ENCODE measurements at regions not wholly inside any gene's neighbourhood (a gene's known extent, or its start where the extent isn't known, plus 50 kb on each side); places are given as distances from the start of the nearest gene placed in this dataset.

DNA sequence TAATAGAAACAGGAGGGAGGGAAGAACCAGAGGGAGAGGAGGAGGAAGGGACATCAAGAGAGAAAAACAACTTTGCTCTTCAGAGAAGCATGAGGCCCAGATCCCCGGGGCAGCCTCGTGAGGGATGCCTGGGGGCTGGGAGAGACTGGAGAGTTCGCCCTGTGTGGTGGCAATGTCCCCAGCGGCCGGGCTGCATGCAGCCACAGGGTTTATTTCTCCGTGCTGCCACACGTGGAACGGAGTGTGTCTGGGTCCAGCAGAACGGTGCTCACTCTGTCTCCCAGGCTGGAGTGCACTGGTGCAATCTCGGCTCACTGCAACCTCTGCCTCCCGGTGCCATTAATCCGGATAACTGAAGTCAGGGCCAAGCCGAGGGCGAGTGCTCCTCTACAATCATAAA lies 257.7 kb downstream of the ACTR3B start:
- H3K9me3 ChIP-seq = no peaks in the 10 kb centered on the region
- WGBS (ENCODE audit: insufficient coverage, low coverage, low lambda C conversion rate, missing lambda C conversion rate) = 32% methylated on average over 2 of the region's 14 CpGs
- no peaks in the 10 kb centered on the region for H3K27me3 ChIP-seq
- H3K36me3 ChIP-seq = no peaks in the 10 kb centered on the region
- DNase-seq (no peak), ATAC-seq (no peak)
- no peak for TF ChIP-seq POLR2A (IDR thresholded peaks at IDR 0.05)
- TF ChIP-seq, protein P1, sequence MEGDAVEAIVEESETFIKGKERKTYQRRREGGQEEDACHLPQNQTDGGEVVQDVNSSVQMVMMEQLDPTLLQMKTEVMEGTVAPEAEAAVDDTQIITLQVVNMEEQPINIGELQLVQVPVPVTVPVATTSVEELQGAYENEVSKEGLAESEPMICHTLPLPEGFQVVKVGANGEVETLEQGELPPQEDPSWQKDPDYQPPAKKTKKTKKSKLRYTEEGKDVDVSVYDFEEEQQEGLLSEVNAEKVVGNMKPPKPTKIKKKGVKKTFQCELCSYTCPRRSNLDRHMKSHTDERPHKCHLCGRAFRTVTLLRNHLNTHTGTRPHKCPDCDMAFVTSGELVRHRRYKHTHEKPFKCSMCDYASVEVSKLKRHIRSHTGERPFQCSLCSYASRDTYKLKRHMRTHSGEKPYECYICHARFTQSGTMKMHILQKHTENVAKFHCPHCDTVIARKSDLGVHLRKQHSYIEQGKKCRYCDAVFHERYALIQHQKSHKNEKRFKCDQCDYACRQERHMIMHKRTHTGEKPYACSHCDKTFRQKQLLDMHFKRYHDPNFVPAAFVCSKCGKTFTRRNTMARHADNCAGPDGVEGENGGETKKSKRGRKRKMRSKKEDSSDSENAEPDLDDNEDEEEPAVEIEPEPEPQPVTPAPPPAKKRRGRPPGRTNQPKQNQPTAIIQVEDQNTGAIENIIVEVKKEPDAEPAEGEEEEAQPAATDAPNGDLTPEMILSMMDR (IDR thresholded peaks at IDR 0.05) = no peak
- H3K4me3 ChIP-seq = no peak overlapping the region
- H3K27ac ChIP-seq = no peak overlapping the region
- no peaks in the 10 kb centered on the region for H3K4me1 ChIP-seq
- intact Hi-C loops (cut with DNase I) = no loop called here

DNA sequence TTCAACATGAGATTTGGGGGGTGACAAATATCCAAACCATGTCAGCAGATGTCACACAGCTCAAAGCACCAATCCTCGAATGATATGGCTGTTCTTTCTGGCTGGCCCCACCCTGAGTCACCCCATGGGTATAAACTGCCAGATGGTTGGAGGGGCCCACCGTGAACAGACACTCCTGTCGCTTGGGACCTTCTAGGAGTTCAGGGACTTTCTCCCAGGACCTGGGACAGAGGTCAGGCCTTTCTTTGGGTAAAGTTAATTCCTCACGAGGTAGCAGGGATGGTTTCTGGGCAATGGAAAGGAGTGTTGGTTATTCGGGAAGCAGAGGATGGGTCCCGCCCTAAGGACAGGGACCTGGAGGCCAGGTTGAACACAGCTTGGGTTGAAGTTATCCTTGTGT lies 262.0 kb downstream of the ACTR3B start:
- Histone ChIP-seq H3K27me3 (no peaks in the 10 kb centered on the region), H3K36me3 (no peaks in the 10 kb centered on the region), H3K27ac (no peak overlapping the region), H3K4me3 (no peak overlapping the region), H3K4me1 (no peaks in the 10 kb centered on the region), H3K9me3 (no peaks in the 10 kb centered on the region)
- ATAC-seq (no peak), DNase-seq (no peak)
- TF ChIP-seq, protein P1 (IDR thresholded peaks at IDR 0.05) = no peak
- no peak for TF ChIP-seq POLR2A (IDR thresholded peaks at IDR 0.05)
- intact Hi-C loops (cut with DNase I) = no loop called here
- WGBS (ENCODE audit: insufficient coverage, low coverage, low lambda C conversion rate, missing lambda C conversion rate) = 44% methylated on average over 4 of the region's 6 CpGs

DNA sequence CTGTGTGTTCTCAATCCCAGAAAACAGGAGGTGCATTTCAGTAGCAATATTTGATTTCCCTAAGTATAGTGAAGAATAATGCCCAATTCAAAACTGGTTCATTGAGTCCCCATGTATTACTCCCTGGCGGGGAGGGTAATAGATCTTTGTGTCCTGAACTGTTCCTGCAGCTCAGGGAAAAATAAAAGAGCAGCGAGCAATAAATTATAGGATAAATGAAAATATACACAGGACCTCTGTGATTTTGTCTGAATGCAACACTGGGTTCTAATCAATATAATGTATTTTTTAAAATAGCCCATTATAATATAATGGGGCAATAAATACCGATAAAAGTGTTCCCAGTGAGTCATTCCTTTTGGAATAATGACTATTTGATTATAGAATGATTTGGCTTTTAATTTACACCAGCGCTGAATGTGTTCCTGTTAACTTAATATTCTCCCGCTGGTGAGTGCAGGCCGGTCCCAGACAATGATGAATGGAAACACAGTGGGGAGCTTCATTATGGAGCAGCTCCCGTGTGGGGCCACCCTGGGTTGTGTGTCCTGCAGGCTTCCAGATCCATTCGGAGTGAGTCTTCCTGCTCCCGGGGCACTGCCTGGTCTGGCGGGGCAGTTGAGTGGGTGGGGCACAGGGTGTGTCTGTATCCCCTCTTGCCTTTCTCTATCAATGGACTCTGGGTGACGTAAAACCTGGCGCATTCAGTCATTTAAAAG lies 263.1 kb downstream of the ACTR3B start:
- H3K4me3 ChIP-seq = no peak overlapping the region
- no peaks in the 10 kb centered on the region for H3K36me3 ChIP-seq
- no peaks in the 10 kb centered on the region for H3K27me3 ChIP-seq
- DNase-seq (no peak), ATAC-seq (no peak)
- H3K9me3 ChIP-seq = no peaks in the 10 kb centered on the region
- TF ChIP-seq, protein P1 (IDR thresholded peaks at IDR 0.05) = no peak
- no peak for TF ChIP-seq POLR2A (IDR thresholded peaks at IDR 0.05)
- WGBS (ENCODE audit: insufficient coverage, low coverage, low lambda C conversion rate, missing lambda C conversion rate) = 66% methylated on average over 11 of the region's 12 CpGs
- H3K27ac ChIP-seq = no peak overlapping the region
- no peaks in the 10 kb centered on the region for H3K4me1 ChIP-seq
- intact Hi-C loops (cut with DNase I) = no loop called here

DNA sequence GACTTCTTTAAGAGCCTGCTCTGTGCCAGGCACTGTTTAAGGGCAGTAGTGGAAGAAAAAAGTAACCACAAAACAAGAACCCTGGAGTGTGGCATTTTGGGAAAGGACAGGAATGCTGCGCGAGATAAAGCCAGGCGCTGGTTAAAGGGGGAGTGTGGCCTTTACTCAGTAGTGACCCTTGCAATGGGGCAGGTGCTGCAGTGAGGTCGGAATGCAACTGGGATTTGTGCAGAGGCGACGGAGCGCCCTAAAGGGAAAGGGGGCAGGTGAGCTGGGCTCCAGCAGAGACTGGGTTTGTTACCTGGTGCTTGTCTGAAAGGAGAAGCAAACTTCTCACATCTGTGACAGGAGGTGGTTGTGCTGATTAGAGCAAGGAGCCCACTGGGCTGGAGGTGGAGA lies 263.6 kb downstream of the ACTR3B start:
- Histone ChIP-seq H3K4me1 (no peaks in the 10 kb centered on the region), H3K27ac (no peak overlapping the region), H3K9me3 (no peaks in the 10 kb centered on the region), H3K36me3 (no peaks in the 10 kb centered on the region), H3K27me3 (no peaks in the 10 kb centered on the region), H3K4me3 (no peak overlapping the region)
- ATAC-seq = no peak
- intact Hi-C loops (cut with DNase I) = no loop called here
- no peak for DNase-seq
- TF ChIP-seq POLR2A (IDR thresholded peaks at IDR 0.05) = no peak
- TF ChIP-seq, protein P1 (IDR thresholded peaks at IDR 0.05) = no peak
- WGBS (ENCODE audit: insufficient coverage, low coverage, low lambda C conversion rate, missing lambda C conversion rate) = 70% methylated on average over 7 of the region's 7 CpGs
